H9 (cell line): ENCODE measurements at regions not wholly inside any gene's neighbourhood (a gene's known extent, or its start where the extent isn't known, plus 50 kb on each side); places are given as distances from the start of the nearest gene placed in this dataset.

Source experiments
- DNase-seq: peaks from one replicate; pipeline ENCODE4 v3.0.0-alpha.2; 2017
- H2AFZ ChIP-seq: one replicate; pipeline ENCODE4 v1.6.1; 2013; ENCODE audit warnings: mild to moderate bottlenecking, low read length, control low read depth, moderate library complexity
- H2AK5ac ChIP-seq: 2 replicates; pipeline ENCODE4 v1.6.1; 2013; ENCODE audit warnings: low read length, control low read depth, mixed read lengths; ENCODE audit not compliant: insufficient read length
- H2BK120ac ChIP-seq: one replicate; pipeline ENCODE4 v1.6.1; 2013; ENCODE audit warnings: low read depth, mild to moderate bottlenecking, low read length, control low read depth, inconsistent platforms; ENCODE audit not compliant: poor library complexity, severe bottlenecking
- H2BK12ac ChIP-seq: 2 replicates; pipeline ENCODE4 v1.6.1; 2013; ENCODE audit warnings: low read length, control low read depth, mixed read lengths, low read depth; ENCODE audit not compliant: insufficient read length
- H2BK15ac ChIP-seq: 2 replicates; pipeline ENCODE4 v1.6.1; 2013; ENCODE audit warnings: low read depth, low read length, control low read depth
- H2BK20ac ChIP-seq: one replicate; pipeline ENCODE4 v1.6.1; 2013; ENCODE audit warnings: low read depth, mild to moderate bottlenecking, low read length, control low read depth, inconsistent platforms; ENCODE audit not compliant: poor library complexity, severe bottlenecking
- H2BK5ac ChIP-seq: 2 replicates; pipeline ENCODE4 v1.6.1; 2013; ENCODE audit warnings: low read length, control low read depth, mixed read lengths; ENCODE audit not compliant: insufficient read length
- H3K14ac ChIP-seq: 2 replicates; pipeline ENCODE4 v1.6.1; 2013; ENCODE audit warnings: low read length, control low read depth; ENCODE audit not compliant: insufficient read depth
- H3K18ac ChIP-seq: 2 replicates; pipeline ENCODE4 v1.6.1; 2013; ENCODE audit warnings: low read depth, mild to moderate bottlenecking, mixed read lengths, low read length, control low read depth; ENCODE audit not compliant: insufficient read length
- H3K23ac ChIP-seq: 2 replicates; pipeline ENCODE4 v1.6.1; 2013; ENCODE audit warnings: low read length, control low read depth, mixed read lengths, low read depth; ENCODE audit not compliant: insufficient read length
- H3K23me2 ChIP-seq: 2 replicates; pipeline ENCODE4 v1.6.1; 2013; ENCODE audit warnings: low read depth, mild to moderate bottlenecking, mixed read lengths, low read length, control low read depth; ENCODE audit not compliant: insufficient read length, poor library complexity, severe bottlenecking
- H3K27ac ChIP-seq: 2 replicates; pipeline ENCODE4 v1.5.1; 2013; ENCODE audit warnings: low read length, control low read depth, mixed read lengths, low read depth; ENCODE audit not compliant: insufficient read length
- H3K27me3 ChIP-seq: 2 replicates; pipeline ENCODE4 v1.6.1; 2013; ENCODE audit warnings: low read length, control low read depth, inconsistent platforms; ENCODE audit not compliant: insufficient read depth
- H3K4ac ChIP-seq: 2 replicates; pipeline ENCODE4 v1.6.1; 2013; ENCODE audit warnings: low read depth, mild to moderate bottlenecking, control low read depth, inconsistent platforms, low read length, moderate library complexity
- H3K4me1 ChIP-seq: 2 replicates; pipeline ENCODE4 v1.6.1; 2013; ENCODE audit warnings: low read length, control low read depth, inconsistent platforms; ENCODE audit not compliant: insufficient read depth
- H3K4me2 ChIP-seq: 2 replicates; pipeline ENCODE4 v1.6.1; 2013; ENCODE audit warnings: low read length, control low read depth, mixed read lengths; ENCODE audit not compliant: insufficient read length, insufficient read depth
- H3K56ac ChIP-seq: 2 replicates; pipeline ENCODE4 v1.6.1; 2013; ENCODE audit warnings: low read depth, mild to moderate bottlenecking, mixed read lengths, low read length, control low read depth; ENCODE audit not compliant: insufficient read length
- H3K79me1 ChIP-seq: 2 replicates; pipeline ENCODE4 v1.6.1; 2013; ENCODE audit warnings: low read depth, mild to moderate bottlenecking, moderate library complexity, low read length, control low read depth, inconsistent platforms; ENCODE audit not compliant: insufficient read depth, poor library complexity, severe bottlenecking
- H3K79me2 ChIP-seq: 2 replicates; pipeline ENCODE4 v1.6.1; 2013; ENCODE audit warnings: low read length, control low read depth, inconsistent platforms; ENCODE audit not compliant: insufficient read depth
- H3K9ac ChIP-seq: 2 replicates; pipeline ENCODE4 v1.6.1; 2013; ENCODE audit warnings: low read length, control low read depth, mixed read lengths; ENCODE audit not compliant: insufficient read length; ENCODE audit errors: extremely low read depth
- H3K9me3 ChIP-seq: one replicate; pipeline ENCODE4 v1.6.1; 2013; ENCODE audit warnings: low read depth, low read length, inconsistent platforms; ENCODE audit not compliant: control insufficient read depth
- H3T11ph ChIP-seq: one replicate; pipeline ENCODE4 v1.6.1; 2013; ENCODE audit warnings: mild to moderate bottlenecking, low read length, control low read depth, inconsistent platforms
- H4K20me1 ChIP-seq: one replicate; pipeline ENCODE4 v1.6.1; 2013; ENCODE audit not compliant: control insufficient read depth, insufficient read length, insufficient read depth
- H4K5ac ChIP-seq: 2 replicates; pipeline ENCODE4 v1.6.1; 2013; ENCODE audit warnings: low read depth, mild to moderate bottlenecking, mixed read lengths, low read length, control low read depth; ENCODE audit not compliant: insufficient read length
- H4K8ac ChIP-seq: replicated peaks from 2 replicates; pipeline ENCODE4 v1.6.1; 2013; ENCODE audit warnings: low read length, control low read depth, mixed read lengths, low read depth; ENCODE audit not compliant: insufficient read length
- H4K91ac ChIP-seq: 2 replicates; pipeline ENCODE4 v1.6.1; 2013; ENCODE audit warnings: low read depth, mild to moderate bottlenecking, moderate library complexity, mixed read lengths, low read length, control low read depth; ENCODE audit not compliant: insufficient read length
- H3K27ac Mint-ChIP-seq, 3 experiments: 2 replicates in 2 of 3; 3 replicates in 1 of 3; pipeline ENCODE4 v1.8.0; 2020 to 2021; ENCODE audit warnings: mixed read lengths in 3 of 3, mild to moderate bottlenecking in 1 of 3, moderate library complexity in 1 of 3
- H3K27me3 Mint-ChIP-seq: 2 replicates; pipeline ENCODE4 v1.8.0; 2021; ENCODE audit warnings: low read depth, mild to moderate bottlenecking, moderate library complexity, mixed read lengths
- H3K36me3 Mint-ChIP-seq, 3 experiments: 2 replicates in 2 of 3; 3 replicates in 1 of 3; pipeline ENCODE4 v1.8.0; 2020 to 2021; ENCODE audit warnings: low read depth in 3 of 3, mixed read lengths in 3 of 3; ENCODE audit not compliant: insufficient read depth in 1 of 3
- H3K4me1 Mint-ChIP-seq, 2 experiments: 2 replicates each; pipeline ENCODE4 v1.8.0; 2020; ENCODE audit warnings: mixed read lengths in 2 of 2
- H3K4me3 Mint-ChIP-seq, 2 experiments: 2 replicates in 1 of 2; 3 replicates in 1 of 2; pipeline ENCODE4 v1.8.0; 2020 to 2021; ENCODE audit warnings: mild to moderate bottlenecking in 2 of 2, mixed read lengths in 2 of 2, moderate library complexity in 1 of 2
- H3K9me3 Mint-ChIP-seq, 2 experiments: 2 replicates in 1 of 2; 3 replicates in 1 of 2; pipeline ENCODE4 v1.8.0; 2020; ENCODE audit warnings: mild to moderate bottlenecking in 2 of 2, mixed read lengths in 2 of 2, moderate library complexity in 1 of 2
- CTCF ChIP-seq: fragments of 200-600 bp; sonication (generic); conservative IDR thresholded peaks from 3 replicates; pipeline ENCODE4 v1.8.0; 2021; ENCODE audit warnings: antibody characterized with exemption, mild to moderate bottlenecking
- WGBS: extraction: QIAGEN DNeasy Blood & Tissue Kit; methylation state at CpG from one replicate; pipeline ENCODE4 v1.1.7; 2013; ENCODE audit warnings: missing lambda C conversion rate, low lambda C conversion rate, mixed read lengths; ENCODE audit not compliant: insufficient read length; ENCODE audit errors: extremely low coverage; 5-methylcytosine and 5-hydroxymethylcytosine counted together

- Mint-ChIP-seq H3K4me1 (no peaks in the 10 kb centered on the region), H3K9me3 (no peaks in the 10 kb centered on the region), H3K27ac (no peak overlapping the region), H3K4me3 (no peak overlapping the region), H3K27me3 (no peaks in the 10 kb centered on the region; the same call in 1 of the 2 replicates), H3K36me3 (no peaks in the 10 kb centered on the region)
- no peak overlapping the region for H4K5ac ChIP-seq
- H2AFZ ChIP-seq, result no peak overlapping the region
- H3K27ac ChIP-seq, result no peak overlapping the region
- WGBS, result no CpG with 5 or more reads among the region's 3 CpGs
- no peak overlapping the region for H4K91ac ChIP-seq
- H3K79me1 ChIP-seq, result no peaks in the 10 kb centered on the region
- no peak overlapping the region for H3K4me2 ChIP-seq
- no peak overlapping the region for H3K56ac ChIP-seq
- no peaks in the 10 kb centered on the region for H3K23me2 ChIP-seq
- TF ChIP-seq CTCF, result no peak
- DNase-seq, result no peak
- H3K9ac ChIP-seq, result no peak overlapping the region
- H2BK20ac ChIP-seq, result no peak overlapping the region
- H3K79me2 ChIP-seq, result no peaks in the 10 kb centered on the region
- no peak overlapping the region for H2BK12ac ChIP-seq
- H2BK5ac ChIP-seq, result no peak overlapping the region
- no peak overlapping the region for H3K14ac ChIP-seq
- H4K20me1 ChIP-seq, result no peaks in the 10 kb centered on the region
- no peak overlapping the region for H2BK15ac ChIP-seq
- H3K27me3 ChIP-seq, result no peaks in the 10 kb centered on the region
- no peak overlapping the region for H2BK120ac ChIP-seq
- H3K4me1 ChIP-seq, result no peaks in the 10 kb centered on the region
- H3K18ac ChIP-seq, result no peak overlapping the region
- no peak overlapping the region for H3K23ac ChIP-seq
- no peak overlapping the region for H2AK5ac ChIP-seq
- H3T11ph ChIP-seq, result no peak overlapping the region
- no peak overlapping the region for H3K4ac ChIP-seq
- no peaks in the 10 kb centered on the region for H3K9me3 ChIP-seq
- no peak overlapping the region for H4K8ac ChIP-seq
Measured at GRCh38 chr12:58588770-58589169, 331.5 kb downstream of the LRIG3 start.
